ENCODE measurements at regions not wholly inside any gene's neighbourhood (a gene's known extent, or its start where the extent isn't known, plus 50 kb on each side); places are given as distances from the start of the nearest gene placed in this dataset.

- no peaks in the 10 kb centered on the region for H3K79me2 ChIP-seq
- H2AFZ ChIP-seq = no peak overlapping the region
- no peak overlapping the region for H3K27ac ChIP-seq
- WGBS (ENCODE audit: low lambda C conversion rate, missing lambda C conversion rate) = 45% methylated on average over 2 of the region's 2 CpGs
- H3K9me3 ChIP-seq (ENCODE audit: low read depth) = no peaks in the 10 kb centered on the region
- no peaks in the 10 kb centered on the region for H4K20me1 ChIP-seq (ENCODE audit: insufficient read depth, poor library complexity, severe bottlenecking)
- H3K36me3 ChIP-seq (replicated peaks; ENCODE audit: insufficient read depth, low read depth) = no peaks in the 10 kb centered on the region
- no peaks in the 10 kb centered on the region for H3K27me3 ChIP-seq
- DNase-seq (ENCODE audit: low spot score) = no peak
- no peaks in the 10 kb centered on the region for H3K9me2 ChIP-seq (replicated peaks; ENCODE audit: insufficient read depth)
- no peak overlapping the region for H3K4me3 ChIP-seq
- H3K4me2 ChIP-seq = no peak overlapping the region
- H3K4me1 ChIP-seq (ENCODE audit: insufficient read depth) = peaks cover 11% of the 10 kb centered on the region
- TF ChIP-seq EZH2 (IDR thresholded peaks at IDR 0.05; ENCODE audit: borderline replicate concordance) (no peak), CTCF (IDR thresholded peaks at IDR 0.05; ENCODE audit: poor library complexity) (no peak), EZH2phosphoT487 (IDR thresholded peaks at IDR 0.05; ENCODE audit: low read depth, severe bottlenecking, unreplicated experiment) (no peak)
Measured at GRCh38 chr6:141153563-141153962, 979.2 kb upstream of the GJE1 start.

- Histone ChIP-seq H3K27me3 (no peaks in the 10 kb centered on the region), H4K20me1 (ENCODE audit: insufficient read depth, poor library complexity, severe bottlenecking) (no peaks in the 10 kb centered on the region), H3K36me3 (replicated peaks; ENCODE audit: insufficient read depth, low read depth) (no peaks in the 10 kb centered on the region), H3K79me2 (no peaks in the 10 kb centered on the region), H3K4me3 (no peak overlapping the region), H3K4me2 (no peak overlapping the region), H3K27ac (no peak overlapping the region), H3K9me3 (ENCODE audit: low read depth) (no peaks in the 10 kb centered on the region), H3K4me1 (ENCODE audit: insufficient read depth) (peaks cover 11% of the 10 kb centered on the region), H2AFZ (no peak overlapping the region), H3K9me2 (replicated peaks; ENCODE audit: insufficient read depth) (no peaks in the 10 kb centered on the region)
- DNase-seq (ENCODE audit: low spot score) = no peak
- TF ChIP-seq EZH2phosphoT487 (IDR thresholded peaks at IDR 0.05; ENCODE audit: low read depth, severe bottlenecking, unreplicated experiment) (no peak), CTCF (IDR thresholded peaks at IDR 0.05; ENCODE audit: poor library complexity) (no peak), EZH2 (IDR thresholded peaks at IDR 0.05; ENCODE audit: borderline replicate concordance) (no peak)
- 17% methylated on average over 1 of the region's 1 CpG for WGBS (ENCODE audit: low lambda C conversion rate, missing lambda C conversion rate)
Measured at GRCh38 chr6:141152951-141153350, 979.8 kb upstream of the GJE1 start.

- H3K27ac ChIP-seq = no peak overlapping the region
- no peak overlapping the region for H3K4me2 ChIP-seq
- no peak for DNase-seq (ENCODE audit: low spot score)
- no peaks in the 10 kb centered on the region for H3K9me3 ChIP-seq (ENCODE audit: low read depth)
- H2AFZ ChIP-seq = no peak overlapping the region
- TF ChIP-seq EZH2phosphoT487 (IDR thresholded peaks at IDR 0.05; ENCODE audit: low read depth, severe bottlenecking, unreplicated experiment) (no peak), EZH2 (IDR thresholded peaks at IDR 0.05; ENCODE audit: borderline replicate concordance) (no peak), CTCF (IDR thresholded peaks at IDR 0.05; ENCODE audit: poor library complexity) (no peak)
- H3K4me1 ChIP-seq (ENCODE audit: insufficient read depth) = peaks cover 11% of the 10 kb centered on the region
- no peaks in the 10 kb centered on the region for H3K9me2 ChIP-seq (replicated peaks; ENCODE audit: insufficient read depth)
- no peaks in the 10 kb centered on the region for H3K27me3 ChIP-seq
- H3K79me2 ChIP-seq = no peaks in the 10 kb centered on the region
- H3K4me3 ChIP-seq = no peak overlapping the region
- WGBS (ENCODE audit: low lambda C conversion rate, missing lambda C conversion rate) = 91% methylated on average over 3 of the region's 3 CpGs
- no peaks in the 10 kb centered on the region for H3K36me3 ChIP-seq (replicated peaks; ENCODE audit: insufficient read depth, low read depth)
- no peaks in the 10 kb centered on the region for H4K20me1 ChIP-seq (ENCODE audit: insufficient read depth, poor library complexity, severe bottlenecking)
Measured at GRCh38 chr6:141151710-141152417, 980.9 kb upstream of the GJE1 start.

Measured in hepatocyte (in vitro differentiated cells).